ENCODE measurements at regions not wholly inside any gene's neighbourhood (a gene's known extent, or its start where the extent isn't known, plus 50 kb on each side); places are given as distances from the start of the nearest gene placed in this dataset.

- ATAC-seq (no peak), DNase-seq (no peak)
- Histone ChIP-seq H3K27me3 (no peaks in the 10 kb centered on the region), H3K4me1 (no peaks in the 10 kb centered on the region), H3K27ac (no peak overlapping the region), H3K4me3 (no peak overlapping the region), H3K36me3 (no peaks in the 10 kb centered on the region), H3K9me3 (no peaks in the 10 kb centered on the region)
- peak in 8 of 9 donors; percentile 13 to 55 (median 44) for TF ChIP-seq CTCF (IDR thresholded peaks at IDR 0.05)
- intact Hi-C loops (cut with DNase I) = loop anchor here in 2 of 10 donors (5.0 to 10.0 kb wide), 2 partner anchors 334 to 471 kb away; no protein-coding TSS in a partner anchor
- 59 to 60% methylated on average over 5 of the region's 5 CpGs for WGBS, 2 donors
Measured at GRCh38 chr6:81075974-81076373, 676.5 kb downstream of the TENT5A start.

- TF ChIP-seq CTCF (IDR thresholded peaks at IDR 0.05) = no peak
- intact Hi-C loops (cut with DNase I) = loop anchor here in 1 of 10 donors (10.0 kb wide), 1 partner anchor 469 kb away; no protein-coding TSS in a partner anchor
- DNase-seq (no peak), ATAC-seq (no peak)
- Histone ChIP-seq H3K9me3 (no peaks in the 10 kb centered on the region), H3K36me3 (no peaks in the 10 kb centered on the region), H3K27me3 (no peaks in the 10 kb centered on the region), H3K4me3 (no peak overlapping the region), H3K27ac (no peak overlapping the region), H3K4me1 (no peaks in the 10 kb centered on the region)
Measured at GRCh38 chr6:81073318-81073717, 679.2 kb downstream of the TENT5A start.

GRCh38 chr6:81071121-81071520 is 681.4 kb downstream of the TENT5A start:
- Histone ChIP-seq H3K27me3 (no peaks in the 10 kb centered on the region), H3K4me3 (no peak overlapping the region), H3K36me3 (no peaks in the 10 kb centered on the region), H3K9me3 (no peaks in the 10 kb centered on the region), H3K4me1 (no peaks in the 10 kb centered on the region), H3K27ac (no peak overlapping the region)
- WGBS, 2 donors = 80 to 92% methylated on average over 1 of the region's 1 CpG
- intact Hi-C loops (cut with DNase I) = loop anchor here in 1 of 10 donors (10.0 kb wide), 1 partner anchor 466 kb away; no protein-coding TSS in a partner anchor
- TF ChIP-seq CTCF (IDR thresholded peaks at IDR 0.05) = no peak
- ATAC-seq (no peak), DNase-seq (no peak)

GRCh38 chr6:81067057-81067456 is 685.4 kb downstream of the TENT5A start:
- WGBS, 2 donors = 75 to 78% methylated on average over 2 of the region's 2 CpGs
- ATAC-seq = no peak
- DNase-seq = no peak
- Histone ChIP-seq H3K27ac (no peak overlapping the region), H3K4me3 (no peak overlapping the region), H3K4me1 (no peaks in the 10 kb centered on the region), H3K36me3 (no peaks in the 10 kb centered on the region), H3K9me3 (no peaks in the 10 kb centered on the region), H3K27me3 (no peaks in the 10 kb centered on the region)
- TF ChIP-seq CTCF (IDR thresholded peaks at IDR 0.05) = no peak
- intact Hi-C loops (cut with DNase I) = no loop called here
